ENCODE measurements at regions not wholly inside any gene's neighbourhood (a gene's known extent, or its start where the extent isn't known, plus 50 kb on each side); places are given as distances from the start of the nearest gene placed in this dataset.

DNA sequence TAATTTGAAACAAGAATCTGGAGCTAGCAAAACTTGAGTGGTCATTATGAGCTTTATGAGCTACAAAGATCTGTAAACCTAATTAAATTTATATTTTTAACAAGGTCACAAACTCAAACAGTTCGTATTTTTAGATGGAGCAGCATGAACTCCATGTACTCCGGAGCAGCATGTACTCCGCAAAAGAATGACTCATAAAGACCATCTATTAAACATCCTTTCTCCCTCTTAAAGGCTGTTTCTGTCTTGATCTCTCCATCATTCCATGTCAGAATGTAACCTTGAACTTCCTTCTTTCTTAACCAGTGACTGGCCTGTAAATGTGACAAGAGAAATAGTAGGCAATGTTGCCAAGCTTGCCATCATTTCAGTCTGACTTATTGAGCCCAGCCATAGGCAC, 696.9 kb downstream of the ZNF385D start:
- Mint-ChIP-seq H3K36me3 (no peaks in the 10 kb centered on the region), H3K4me3 (no peak overlapping the region), H3K4me1 (no peaks in the 10 kb centered on the region), H3K9me3 (peaks cover 18% of the 10 kb centered on the region), H3K27me3 (no peaks in the 10 kb centered on the region), H3K27ac (no peak overlapping the region)
- no peak for DNase-seq
- CTCF ChIA-PET = no interaction called here

DNA sequence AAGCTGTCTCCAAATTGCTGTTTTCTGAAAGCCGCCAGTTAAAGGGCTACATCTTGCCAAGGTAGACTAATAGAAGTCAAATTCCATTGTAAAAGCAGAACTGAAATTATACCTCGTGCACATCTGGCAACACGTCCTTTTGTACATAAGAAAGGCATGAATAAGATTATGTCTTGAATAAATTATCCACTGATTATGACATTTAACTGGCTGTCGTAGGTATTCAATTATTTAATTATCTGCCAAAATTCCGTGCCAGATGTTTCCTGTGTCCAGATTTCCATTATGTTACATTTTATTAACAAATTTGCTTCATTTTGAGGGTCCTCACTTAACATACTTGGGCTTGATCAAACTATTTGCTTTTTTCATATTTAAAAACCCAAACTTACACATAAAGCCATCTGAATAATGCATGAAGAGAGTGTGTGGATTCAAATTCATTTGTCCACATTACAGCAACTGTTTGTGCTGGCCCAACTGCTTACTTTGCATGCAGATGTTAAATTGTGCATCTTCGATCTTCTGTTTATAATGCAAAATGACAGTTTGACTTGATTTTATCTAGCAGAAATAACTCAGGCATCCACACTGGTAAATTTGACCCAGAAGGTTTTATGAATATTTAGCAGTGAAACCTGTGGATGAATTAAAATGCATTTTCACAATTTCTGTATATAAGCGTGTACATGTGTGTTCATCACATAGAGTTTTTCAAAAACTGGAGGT, 701.5 kb downstream of the ZNF385D start:
- Mint-ChIP-seq H3K9me3 (peaks cover 10% of the 10 kb centered on the region), H3K36me3 (no peaks in the 10 kb centered on the region), H3K4me3 (no peak overlapping the region), H3K4me1 (no peaks in the 10 kb centered on the region), H3K27ac (no peak overlapping the region), H3K27me3 (no peaks in the 10 kb centered on the region)
- CTCF ChIA-PET = no interaction called here
- DNase-seq = no peak

DNA sequence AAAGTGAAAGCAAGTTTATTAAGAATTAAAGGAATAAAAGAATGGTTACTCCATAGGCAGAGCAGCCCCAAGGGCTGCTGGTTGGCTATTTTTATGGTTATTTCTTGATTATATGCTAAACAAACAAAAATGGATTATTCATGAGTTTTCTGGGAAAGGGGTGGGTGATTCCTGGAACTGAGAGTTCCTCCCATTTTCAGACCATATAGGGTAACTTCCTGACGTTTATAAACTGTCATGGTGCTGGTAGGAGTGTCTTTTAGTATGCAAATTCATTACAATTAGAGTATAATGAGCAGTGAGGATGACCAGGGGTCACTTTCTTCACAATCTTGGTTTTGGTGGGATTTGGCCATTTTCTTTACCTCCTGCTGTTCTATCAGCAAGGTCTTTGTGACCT, 707.9 kb downstream of the ZNF385D start:
- H3K27ac Mint-ChIP-seq = no peak overlapping the region
- H3K4me1 Mint-ChIP-seq = no peaks in the 10 kb centered on the region
- H3K27me3 Mint-ChIP-seq = no peaks in the 10 kb centered on the region
- H3K9me3 Mint-ChIP-seq = peaks cover 6% of the 10 kb centered on the region
- CTCF ChIA-PET = interaction anchor here (0.6 kb wide), 1 partner anchor 27 kb away, joined by 3 read pairs; no protein-coding TSS in a partner anchor
- H3K4me3 Mint-ChIP-seq = no peak overlapping the region
- H3K36me3 Mint-ChIP-seq = no peaks in the 10 kb centered on the region
- DNase-seq = no peak

DNA sequence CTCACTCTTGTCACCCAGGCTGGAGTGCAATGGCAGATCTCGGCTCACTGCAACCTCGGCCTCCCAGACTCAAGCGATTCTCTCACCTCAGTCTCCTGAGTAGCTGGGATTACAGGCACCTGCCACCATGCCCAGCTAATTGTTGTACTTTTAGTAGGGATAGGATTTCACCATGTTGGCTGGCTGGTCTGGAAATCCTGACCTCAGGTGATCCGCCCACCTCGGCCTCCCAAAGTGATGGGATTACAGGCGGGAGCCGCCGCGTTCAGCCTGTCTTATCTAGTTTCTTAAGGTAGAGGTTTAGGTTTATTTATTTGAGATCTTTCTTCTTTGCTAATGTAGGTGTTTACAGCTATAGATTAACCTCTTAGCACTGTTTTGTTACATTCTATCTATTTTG, 708.8 kb downstream of the ZNF385D start:
- H3K4me1 Mint-ChIP-seq = no peaks in the 10 kb centered on the region
- H3K27ac Mint-ChIP-seq = no peak overlapping the region
- no peak for DNase-seq
- peaks cover 8% of the 10 kb centered on the region for H3K9me3 Mint-ChIP-seq
- H3K27me3 Mint-ChIP-seq = no peaks in the 10 kb centered on the region
- H3K4me3 Mint-ChIP-seq = no peak overlapping the region
- CTCF ChIA-PET = no interaction called here
- no peaks in the 10 kb centered on the region for H3K36me3 Mint-ChIP-seq

DNA sequence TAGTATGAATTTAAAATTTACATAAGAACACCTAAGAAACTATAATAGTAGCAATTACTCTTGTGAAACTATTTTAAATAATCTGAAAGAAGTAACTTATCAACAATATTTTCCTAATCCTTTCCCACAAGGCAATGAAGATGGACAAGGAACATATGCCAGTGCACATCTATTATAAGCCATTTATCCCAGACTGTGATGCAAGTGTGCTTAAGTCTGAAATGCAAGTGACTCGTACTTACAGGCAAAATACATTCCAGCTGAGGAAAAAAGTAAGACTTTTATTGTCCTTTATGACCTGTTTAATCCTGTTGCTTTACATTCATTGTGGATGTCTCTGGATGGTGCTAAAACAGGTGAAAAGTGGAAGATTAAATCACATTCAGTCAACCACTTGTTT, 709.4 kb downstream of the ZNF385D start:
- no peaks in the 10 kb centered on the region for H3K27me3 Mint-ChIP-seq
- no peak for DNase-seq
- CTCF ChIA-PET = no interaction called here
- H3K36me3 Mint-ChIP-seq = no peaks in the 10 kb centered on the region
- peaks cover 7% of the 10 kb centered on the region for H3K9me3 Mint-ChIP-seq
- no peak overlapping the region for H3K27ac Mint-ChIP-seq
- H3K4me3 Mint-ChIP-seq = no peak overlapping the region
- H3K4me1 Mint-ChIP-seq = no peaks in the 10 kb centered on the region

DNA sequence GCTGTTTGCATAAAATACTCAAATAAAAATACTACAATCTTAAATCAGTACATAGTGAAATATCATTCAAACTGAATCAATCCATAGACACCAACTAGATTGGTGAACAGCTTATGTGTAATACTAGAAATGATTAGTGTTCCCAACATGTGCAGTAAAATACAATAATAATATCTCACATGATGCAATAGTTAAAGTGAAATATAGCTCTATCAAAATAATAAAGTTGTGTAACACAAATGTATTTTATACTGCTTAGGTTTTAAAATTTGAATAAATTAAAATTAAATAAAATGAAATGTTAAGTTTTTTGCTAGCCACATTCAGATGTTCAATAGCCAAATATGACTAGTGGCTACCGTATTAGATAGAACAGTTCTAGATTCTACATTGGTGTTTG, 714.1 kb downstream of the ZNF385D start:
- DNase-seq = no peak
- Mint-ChIP-seq H3K36me3 (no peaks in the 10 kb centered on the region), H3K27ac (no peak overlapping the region), H3K4me3 (no peak overlapping the region), H3K4me1 (no peaks in the 10 kb centered on the region), H3K27me3 (no peaks in the 10 kb centered on the region), H3K9me3 (peaks cover 4% of the 10 kb centered on the region)
- CTCF ChIA-PET = no interaction called here

DNA sequence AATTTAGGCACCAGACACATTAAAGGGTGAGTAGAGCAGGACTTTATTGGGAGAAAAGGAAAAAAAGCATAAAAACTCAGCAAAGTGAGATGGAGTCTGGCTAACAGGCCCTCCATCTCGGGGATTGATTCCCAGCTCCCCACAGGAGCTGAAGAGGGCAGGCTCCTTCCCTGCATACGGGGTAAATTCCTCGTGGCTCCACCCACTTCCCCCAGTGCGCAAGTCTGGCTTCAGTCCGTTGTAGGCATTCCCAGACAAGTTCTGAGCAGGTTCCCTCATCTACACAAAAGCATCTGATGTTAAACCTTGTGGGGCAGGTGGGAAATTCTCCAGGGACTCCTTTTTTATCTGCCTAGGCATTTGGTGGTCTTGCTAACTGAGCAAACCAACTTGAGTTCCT, 722.6 kb downstream of the ZNF385D start:
- CTCF ChIA-PET = no interaction called here
- H3K27ac Mint-ChIP-seq = no peak overlapping the region

DNA sequence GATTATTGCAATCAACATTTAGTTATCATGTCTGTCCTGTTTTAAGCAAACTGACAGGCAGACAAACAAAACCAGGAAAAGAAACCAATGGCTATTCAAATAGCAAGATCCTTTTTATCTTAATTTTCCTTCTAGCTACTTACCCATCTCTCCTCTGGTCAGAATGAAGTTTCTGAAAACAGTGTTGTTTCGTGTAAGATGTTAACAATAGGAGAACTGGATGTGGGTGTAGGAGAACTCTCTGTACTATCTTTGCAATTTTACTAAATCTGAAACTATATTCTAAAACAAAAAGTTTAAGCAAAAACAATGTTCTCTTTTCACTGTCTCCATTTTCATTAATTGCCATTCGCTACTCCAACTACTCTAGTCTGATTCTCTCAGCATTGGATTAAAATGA, 726.4 kb downstream of the ZNF385D start:
- H3K27ac Mint-ChIP-seq = no peak overlapping the region
- H3K4me1 Mint-ChIP-seq = no peaks in the 10 kb centered on the region
- H3K36me3 Mint-ChIP-seq = no peaks in the 10 kb centered on the region
- no peaks in the 10 kb centered on the region for H3K27me3 Mint-ChIP-seq
- no peak overlapping the region for H3K4me3 Mint-ChIP-seq
- CTCF ChIA-PET = no interaction called here
- no peak for DNase-seq
- H3K9me3 Mint-ChIP-seq = peaks cover 9% of the 10 kb centered on the region

More for the DNA sequence above, 722.6 kb downstream of the ZNF385D start:
- Mint-ChIP-seq H3K4me3 (no peak overlapping the region), H3K9me3 (peaks cover 9% of the 10 kb centered on the region), H3K36me3 (no peaks in the 10 kb centered on the region), H3K4me1 (no peaks in the 10 kb centered on the region), H3K27me3 (no peaks in the 10 kb centered on the region)
- DNase-seq = no peak

DNA sequence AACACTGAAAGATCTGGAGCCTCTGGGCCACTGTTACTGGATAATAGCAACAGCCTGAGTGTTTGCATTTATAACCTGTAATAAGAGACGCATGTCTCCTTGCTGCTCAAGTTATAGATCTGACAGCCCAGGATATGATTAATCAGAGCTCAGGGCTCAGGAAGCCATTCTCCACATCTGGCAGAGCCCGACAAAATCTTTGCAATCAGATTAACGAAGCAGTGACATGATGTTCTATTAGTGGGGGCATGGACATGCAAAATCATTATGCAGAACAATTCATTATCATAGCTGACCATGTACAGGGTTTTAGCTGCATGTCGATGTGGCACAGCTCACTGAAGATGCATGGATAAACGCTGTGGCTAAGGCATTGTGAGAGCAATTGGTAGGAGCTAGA, 730.3 kb downstream of the ZNF385D start:
- CTCF ChIA-PET = no interaction called here
- Mint-ChIP-seq H3K4me1 (no peaks in the 10 kb centered on the region), H3K4me3 (no peak overlapping the region), H3K27ac (no peak overlapping the region), H3K9me3 (peaks cover 16% of the 10 kb centered on the region), H3K36me3 (no peaks in the 10 kb centered on the region), H3K27me3 (no peaks in the 10 kb centered on the region)
- no peak for DNase-seq

DNA sequence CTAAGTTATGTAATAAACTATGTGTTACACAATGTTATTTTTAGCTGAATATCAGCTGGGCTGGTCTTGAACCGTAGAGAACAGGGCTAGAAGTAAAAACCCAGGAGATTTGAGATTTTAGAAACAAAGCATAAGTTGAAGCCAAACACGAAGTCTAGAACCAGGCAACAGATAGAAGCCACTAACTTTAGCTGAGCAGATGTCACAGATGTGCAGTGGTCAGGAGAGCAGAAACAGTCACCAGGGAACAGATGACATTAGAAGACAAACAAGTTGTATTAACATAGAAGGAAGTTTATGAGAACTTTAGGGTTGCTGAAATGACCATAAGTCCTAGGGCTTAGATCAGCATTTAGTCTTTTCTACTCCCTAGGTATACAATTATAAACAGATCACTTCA, 731.0 kb downstream of the ZNF385D start:
- Mint-ChIP-seq H3K27ac (no peak overlapping the region), H3K27me3 (no peaks in the 10 kb centered on the region), H3K9me3 (peaks cover 21% of the 10 kb centered on the region), H3K36me3 (no peaks in the 10 kb centered on the region), H3K4me3 (no peak overlapping the region), H3K4me1 (no peaks in the 10 kb centered on the region)
- no peak for DNase-seq
- CTCF ChIA-PET = no interaction called here

DNA sequence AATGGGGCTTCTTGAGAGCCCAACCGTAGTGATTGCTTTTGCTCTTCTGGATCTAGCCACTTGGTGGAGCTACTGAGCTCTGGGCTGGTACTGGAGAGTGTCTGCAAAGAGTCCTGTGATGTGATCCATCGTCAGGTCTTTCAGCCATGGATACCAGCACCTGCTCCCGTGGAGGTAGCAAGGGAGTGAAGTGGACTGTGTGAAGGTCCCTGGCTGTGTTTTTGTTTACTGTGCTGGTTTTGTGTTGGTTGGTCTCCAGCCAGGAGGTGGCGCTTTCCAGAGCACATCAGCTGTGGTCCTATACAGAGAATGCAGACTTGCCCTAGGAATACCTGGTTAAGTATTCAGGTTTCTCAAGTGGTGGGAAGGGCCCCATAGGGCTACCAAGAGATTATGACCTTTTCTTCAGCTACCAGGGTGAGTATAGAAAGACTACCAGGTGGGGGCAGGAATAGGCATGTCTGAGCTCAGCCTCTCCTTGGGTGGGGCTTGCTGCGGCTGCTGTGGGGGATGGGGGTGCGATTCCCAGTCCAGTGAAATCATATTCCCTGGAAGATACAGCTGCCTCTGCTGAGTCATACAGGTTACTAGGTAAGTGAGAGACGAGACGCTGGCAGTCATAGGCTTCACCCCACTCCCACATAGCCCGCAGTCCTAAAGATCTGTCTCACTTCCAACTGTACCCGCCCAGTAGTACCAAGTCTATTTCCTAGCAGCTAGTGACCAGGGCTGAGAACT, 733.7 kb downstream of the ZNF385D start:
- H3K27me3 Mint-ChIP-seq = no peaks in the 10 kb centered on the region
- CTCF ChIA-PET = no interaction called here
- no peaks in the 10 kb centered on the region for H3K4me1 Mint-ChIP-seq

DNA sequence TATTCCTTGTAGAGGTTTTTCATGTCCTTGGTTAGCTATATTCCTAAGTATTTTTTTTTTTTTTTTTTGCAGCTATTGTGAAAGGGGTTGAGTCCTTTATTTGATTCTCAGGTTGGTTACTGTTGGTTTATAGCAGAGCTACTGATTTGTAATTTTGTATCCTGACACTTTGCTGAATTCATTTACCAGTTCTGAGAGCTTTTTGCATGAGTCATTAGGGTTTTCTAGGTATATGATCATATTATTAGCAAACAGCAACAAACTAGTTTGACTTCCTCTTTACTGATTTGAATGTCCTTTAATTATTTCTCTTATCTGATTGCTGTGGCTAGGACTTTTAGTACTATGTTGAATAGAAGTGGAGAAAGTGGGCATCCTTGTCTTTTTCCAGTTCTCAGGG, 737.4 kb downstream of the ZNF385D start:
- no peaks in the 10 kb centered on the region for H3K27me3 Mint-ChIP-seq
- no peaks in the 10 kb centered on the region for H3K4me1 Mint-ChIP-seq
- CTCF ChIA-PET = no interaction called here
- H3K9me3 Mint-ChIP-seq = peaks cover 33% of the 10 kb centered on the region
- H3K36me3 Mint-ChIP-seq = no peaks in the 10 kb centered on the region
- H3K4me3 Mint-ChIP-seq = no peak overlapping the region
- H3K27ac Mint-ChIP-seq = no peak overlapping the region
- DNase-seq = no peak

More for the DNA sequence above, 733.7 kb downstream of the ZNF385D start:
- Mint-ChIP-seq H3K4me3 (no peak overlapping the region), H3K36me3 (no peaks in the 10 kb centered on the region), H3K27ac (no peak overlapping the region), H3K9me3 (peaks cover 28% of the 10 kb centered on the region)
- no peak for DNase-seq

DNA sequence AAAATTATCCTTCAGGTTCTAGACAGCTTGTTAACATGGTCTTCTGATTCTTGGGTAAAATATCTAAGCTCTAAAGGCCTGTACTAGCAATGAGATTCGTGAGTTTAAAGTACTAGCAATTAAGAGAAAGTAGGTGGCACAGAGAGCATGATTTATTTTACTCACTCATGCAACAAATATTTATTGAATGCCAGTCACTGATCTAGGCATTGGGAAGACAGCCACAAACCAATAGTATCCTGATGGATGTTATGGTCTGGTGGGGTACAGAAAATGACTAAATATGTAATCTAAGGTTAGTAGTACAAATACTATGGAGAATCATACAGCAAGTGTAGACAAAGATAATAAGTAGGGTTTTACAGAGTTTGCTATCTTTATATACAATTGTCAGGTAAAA, 751.3 kb downstream of the ZNF385D start:
- H3K27ac Mint-ChIP-seq = no peak overlapping the region
- no peak overlapping the region for H3K4me3 Mint-ChIP-seq
- peaks cover 13% of the 10 kb centered on the region for H3K9me3 Mint-ChIP-seq
- no peaks in the 10 kb centered on the region for H3K4me1 Mint-ChIP-seq
- CTCF ChIA-PET = no interaction called here
- DNase-seq = no peak
- no peaks in the 10 kb centered on the region for H3K36me3 Mint-ChIP-seq
- H3K27me3 Mint-ChIP-seq = no peaks in the 10 kb centered on the region

DNA sequence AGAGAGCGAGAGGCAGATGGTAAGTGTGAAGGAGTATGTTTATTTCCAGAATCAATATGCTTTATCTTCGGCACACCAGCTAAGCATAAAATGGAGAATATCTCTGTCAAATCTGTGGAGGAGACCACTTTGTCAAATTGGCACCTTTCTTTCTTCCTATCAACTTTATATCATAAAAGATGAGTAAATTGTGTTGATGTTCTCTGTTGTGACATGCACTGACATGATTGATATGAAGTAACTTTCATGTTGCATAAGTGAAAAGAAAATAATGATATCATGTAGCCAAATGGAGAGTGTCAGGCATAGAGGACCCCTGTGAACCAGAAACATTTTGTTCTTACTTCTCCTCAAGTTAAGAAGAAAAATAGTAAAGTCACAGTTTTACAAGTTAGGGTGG, 753.8 kb downstream of the ZNF385D start:
- no peaks in the 10 kb centered on the region for H3K27me3 Mint-ChIP-seq
- DNase-seq = no peak
- no peaks in the 10 kb centered on the region for H3K4me1 Mint-ChIP-seq
- H3K27ac Mint-ChIP-seq = no peak overlapping the region
- H3K4me3 Mint-ChIP-seq = no peak overlapping the region
- H3K36me3 Mint-ChIP-seq = no peaks in the 10 kb centered on the region
- peaks cover 9% of the 10 kb centered on the region for H3K9me3 Mint-ChIP-seq
- CTCF ChIA-PET = no interaction called here

DNA sequence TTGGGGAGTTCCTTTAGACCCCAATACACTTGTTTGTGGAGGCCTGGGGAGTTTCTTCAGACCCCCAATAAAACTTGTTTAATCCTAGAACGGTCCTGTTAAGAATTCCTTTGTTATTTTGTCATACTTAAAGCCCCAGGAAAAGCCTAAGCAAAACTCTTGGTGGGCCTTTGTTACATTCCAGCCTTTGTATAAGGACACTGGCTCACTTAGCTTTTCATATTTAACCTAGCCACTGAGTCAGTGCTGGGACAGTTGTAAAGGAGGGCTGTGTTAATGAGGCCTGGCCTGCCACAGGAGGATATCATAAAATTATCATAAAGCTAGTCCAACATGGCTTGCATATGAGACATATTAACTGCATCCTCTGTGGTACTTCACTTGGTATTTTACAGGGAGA, 760.1 kb downstream of the ZNF385D start:
- H3K27ac Mint-ChIP-seq = no peak overlapping the region
- H3K9me3 Mint-ChIP-seq = peaks cover 11% of the 10 kb centered on the region
- CTCF ChIA-PET = no interaction called here
- no peaks in the 10 kb centered on the region for H3K27me3 Mint-ChIP-seq
- no peak overlapping the region for H3K4me3 Mint-ChIP-seq
- H3K4me1 Mint-ChIP-seq = no peaks in the 10 kb centered on the region
- no peak for DNase-seq
- H3K36me3 Mint-ChIP-seq = no peaks in the 10 kb centered on the region

Measured in activated naive CD4-positive, alpha-beta T cell treated with anti-CD3 and anti-CD28 coated beads, Interleukin-2, amount 10 ng/mL, durations not matched to agents 7 days and 5 days (primary cell).